AG09319 (cell line): ENCODE measurements at regions not wholly inside any gene's neighbourhood (a gene's known extent, or its start where the extent isn't known, plus 50 kb on each side); places are given as distances from the start of the nearest gene placed in this dataset.

Experiments
- DNase-seq: peaks from one replicate; pipeline ENCODE4 v3.0.0-alpha.2; 2010; ENCODE audit warnings: low read depth; ENCODE audit errors: extremely low read depth
- TF ChIP-seq, protein P1 (sequence below): IDR thresholded peaks from 2 replicates; pipeline ENCODE4 v1.5.1; 2011; ENCODE audit warnings: low read depth, mild to moderate bottlenecking, inconsistent platforms, low read length, moderate library complexity

DNA sequence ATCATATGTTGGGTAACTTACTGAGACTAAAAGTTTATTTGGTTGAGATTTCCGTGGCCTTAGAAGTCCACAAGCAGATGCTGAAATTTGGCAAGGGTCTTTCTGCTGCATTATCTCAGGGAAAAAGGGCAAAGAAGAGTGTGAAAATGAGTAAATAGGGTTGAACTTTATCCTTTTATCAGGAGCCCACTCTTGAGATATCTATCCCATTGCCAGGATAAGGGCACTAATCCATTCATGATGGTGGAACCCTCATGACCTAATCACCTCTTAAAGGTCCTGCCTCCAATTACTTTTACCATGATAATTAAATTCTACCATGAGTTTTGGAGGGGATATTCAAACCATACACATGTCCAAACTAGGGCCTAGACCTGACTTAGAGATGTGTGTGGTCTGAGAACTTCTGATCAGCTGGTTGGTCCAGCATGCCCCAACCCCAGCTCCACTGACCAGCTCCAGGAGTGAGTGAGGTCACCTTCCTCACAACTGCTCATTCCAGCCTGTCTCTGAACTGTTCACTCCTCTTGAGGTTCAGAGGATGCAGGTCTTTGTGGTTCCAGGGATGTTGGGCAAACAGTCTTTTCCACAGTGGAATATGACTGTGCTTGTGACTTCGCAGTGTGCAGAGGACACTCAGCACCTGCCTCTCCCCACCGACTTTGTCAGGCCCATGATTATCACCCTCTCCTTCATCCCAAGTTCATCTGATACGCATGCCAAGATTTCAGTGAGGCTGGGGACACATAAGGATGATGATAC lies 130.1 kb upstream of the TOP3B start:
- TF ChIP-seq, protein P1, sequence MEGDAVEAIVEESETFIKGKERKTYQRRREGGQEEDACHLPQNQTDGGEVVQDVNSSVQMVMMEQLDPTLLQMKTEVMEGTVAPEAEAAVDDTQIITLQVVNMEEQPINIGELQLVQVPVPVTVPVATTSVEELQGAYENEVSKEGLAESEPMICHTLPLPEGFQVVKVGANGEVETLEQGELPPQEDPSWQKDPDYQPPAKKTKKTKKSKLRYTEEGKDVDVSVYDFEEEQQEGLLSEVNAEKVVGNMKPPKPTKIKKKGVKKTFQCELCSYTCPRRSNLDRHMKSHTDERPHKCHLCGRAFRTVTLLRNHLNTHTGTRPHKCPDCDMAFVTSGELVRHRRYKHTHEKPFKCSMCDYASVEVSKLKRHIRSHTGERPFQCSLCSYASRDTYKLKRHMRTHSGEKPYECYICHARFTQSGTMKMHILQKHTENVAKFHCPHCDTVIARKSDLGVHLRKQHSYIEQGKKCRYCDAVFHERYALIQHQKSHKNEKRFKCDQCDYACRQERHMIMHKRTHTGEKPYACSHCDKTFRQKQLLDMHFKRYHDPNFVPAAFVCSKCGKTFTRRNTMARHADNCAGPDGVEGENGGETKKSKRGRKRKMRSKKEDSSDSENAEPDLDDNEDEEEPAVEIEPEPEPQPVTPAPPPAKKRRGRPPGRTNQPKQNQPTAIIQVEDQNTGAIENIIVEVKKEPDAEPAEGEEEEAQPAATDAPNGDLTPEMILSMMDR = no peak
- no peak for DNase-seq

DNA sequence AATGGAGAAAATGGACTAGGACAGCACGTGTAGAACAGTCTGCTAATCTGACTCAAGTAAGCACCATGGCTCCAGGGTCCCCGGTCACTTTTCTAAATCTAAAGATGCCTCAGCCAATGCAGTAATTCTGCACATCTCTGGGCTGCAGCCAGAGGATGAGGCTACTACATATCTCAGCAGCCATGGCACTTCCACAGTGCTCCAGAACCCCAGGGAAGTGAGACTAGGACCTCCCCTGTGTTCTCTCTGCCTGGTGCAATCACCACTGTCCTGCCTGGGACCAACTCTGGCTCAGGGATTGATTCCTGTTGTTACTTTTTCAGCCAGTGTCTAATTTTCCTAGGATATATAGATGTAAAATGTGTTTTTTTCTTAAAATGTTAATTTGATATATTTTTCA lies 129.4 kb upstream of the TOP3B start:
- TF ChIP-seq, protein P1 = no peak
- no peak for DNase-seq

DNA sequence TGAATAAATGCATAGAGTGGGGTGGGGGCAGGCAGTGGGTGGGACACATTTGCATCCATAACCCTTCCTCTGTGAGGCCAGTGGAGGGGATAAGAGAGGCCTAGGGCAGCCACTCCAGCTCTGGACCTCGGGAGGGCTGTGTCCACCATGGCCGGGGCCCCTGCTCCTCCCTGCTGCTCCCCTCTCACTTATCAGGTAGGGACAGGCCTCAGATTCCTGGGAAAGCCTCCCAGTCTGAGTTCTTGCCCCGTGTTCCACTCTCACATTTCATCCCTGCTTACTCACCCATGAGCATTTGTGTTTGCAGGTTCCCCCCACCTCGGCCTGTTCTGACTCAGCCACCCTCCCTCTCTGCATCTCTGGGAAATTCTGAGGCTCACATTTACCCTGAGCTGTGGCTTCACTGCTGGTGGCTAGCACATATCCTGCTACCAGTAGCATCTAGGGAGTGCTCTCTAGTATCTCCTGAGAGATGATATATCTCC lies 128.7 kb upstream of the TOP3B start:
- DNase-seq = no peak
- TF ChIP-seq, protein P1 = no peak

DNA sequence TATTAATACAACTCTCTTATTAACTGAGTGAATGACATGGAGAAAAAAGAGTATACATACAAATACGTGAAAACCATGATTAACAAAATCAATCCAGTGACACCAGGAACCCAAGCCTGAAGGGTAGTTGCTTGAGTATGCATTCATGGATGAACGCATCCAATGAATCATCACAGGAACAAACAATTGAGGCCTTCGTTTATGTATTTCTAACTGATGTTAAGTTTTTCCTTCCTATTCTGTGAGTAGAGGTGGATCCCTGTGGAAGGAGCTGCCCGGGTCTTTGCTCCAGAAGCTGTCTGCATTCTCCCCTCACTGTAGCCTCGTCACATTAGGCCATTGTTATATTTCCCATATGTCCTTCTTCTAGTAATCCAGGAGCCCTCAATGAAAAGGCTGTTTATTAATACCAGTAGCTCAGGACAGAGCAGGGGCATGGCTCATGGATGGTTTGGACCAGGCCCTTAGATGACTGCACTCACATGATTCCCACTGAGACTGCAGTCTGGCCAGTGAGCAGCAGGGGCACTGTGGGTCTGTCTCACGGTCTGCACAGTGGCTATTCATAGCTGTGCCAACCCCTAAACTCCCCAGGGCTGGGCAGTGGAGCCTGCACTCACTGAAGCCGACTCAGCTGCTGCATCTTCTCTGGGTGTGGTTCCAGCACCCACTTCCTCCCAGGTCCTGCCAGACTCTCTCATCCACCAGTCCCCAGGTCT lies 128.1 kb upstream of the TOP3B start:
- TF ChIP-seq, protein P1 = peak; percentile 50
- peak; percentile 8 for DNase-seq

DNA sequence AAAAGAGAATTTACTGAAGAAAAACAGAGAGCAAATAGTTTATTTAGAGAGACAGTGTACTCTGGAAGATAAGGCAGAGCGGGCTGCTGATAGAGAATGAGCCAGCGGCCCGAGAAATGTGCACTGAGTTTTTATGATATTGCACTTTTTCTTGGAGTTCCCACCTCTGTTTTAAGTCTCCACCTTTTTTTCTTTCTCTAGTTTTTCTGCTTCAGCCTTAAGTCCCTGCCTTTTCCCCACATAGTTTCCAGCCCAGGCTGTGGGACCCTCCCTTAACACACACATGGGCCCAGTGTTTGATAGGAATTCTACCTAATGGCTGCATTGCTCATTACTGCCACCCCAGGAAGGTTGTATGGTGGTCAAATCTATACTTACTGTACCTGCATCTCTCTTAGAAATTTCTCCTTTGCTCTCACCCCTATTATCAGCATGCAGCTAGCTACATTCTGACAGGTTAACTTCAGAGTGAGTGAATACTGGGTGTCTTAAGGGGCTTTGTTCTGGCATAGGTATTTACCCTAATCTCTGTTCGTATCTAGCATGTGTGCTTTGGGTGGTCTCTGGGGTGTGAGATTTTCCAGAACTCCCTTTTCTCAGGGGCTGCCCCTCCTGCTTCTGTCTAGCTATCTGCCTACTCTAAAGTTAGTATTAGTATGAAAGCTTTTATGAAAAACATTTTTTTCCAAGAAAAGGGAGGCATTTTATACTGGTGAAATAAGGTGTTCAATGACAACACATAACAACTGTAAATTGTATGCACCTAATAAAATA lies 127.3 kb upstream of the TOP3B start:
- no peak for DNase-seq
- TF ChIP-seq, protein P1 = no peak

DNA sequence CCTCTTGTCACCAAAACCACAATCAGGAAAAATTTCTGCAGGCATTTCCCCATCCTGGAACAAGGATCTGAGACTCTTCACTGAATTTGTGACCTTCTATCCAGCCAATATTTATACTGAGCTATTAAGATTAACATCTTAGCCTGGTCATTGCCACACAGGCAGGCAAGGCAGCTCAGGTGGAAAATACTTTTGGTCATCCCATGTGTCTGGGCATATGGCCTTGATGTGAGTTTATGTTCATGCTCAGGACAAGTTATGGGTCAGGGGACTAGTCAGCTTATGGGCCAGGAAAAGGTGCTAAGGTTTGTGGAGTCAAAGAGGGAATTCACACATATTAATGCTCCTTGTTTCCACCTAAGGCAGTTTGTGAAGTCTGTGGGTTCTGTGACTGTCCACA lies 124.3 kb upstream of the TOP3B start:
- DNase-seq = no peak
- TF ChIP-seq, protein P1 = no peak
